HG02798 (cell line): ENCODE measurements at regions not wholly inside any gene's neighbourhood (a gene's known extent, or its start where the extent isn't known, plus 50 kb on each side); places are given as distances from the start of the nearest gene placed in this dataset.
"Not testable (repeated sequence)": the region's sequence is repeated elsewhere in the genome, so short reads cannot be mapped to it uniquely, and the experiment has no call there.

Experiments
- ATAC-seq: cut with Tn5 transposase; IDR thresholded peaks from one replicate; pipeline ENCODE4 v1.9.1; 2021; ENCODE audit warnings: mild to moderate bottlenecking; ENCODE audit not compliant: unreplicated experiment, poor library complexity

DNA sequence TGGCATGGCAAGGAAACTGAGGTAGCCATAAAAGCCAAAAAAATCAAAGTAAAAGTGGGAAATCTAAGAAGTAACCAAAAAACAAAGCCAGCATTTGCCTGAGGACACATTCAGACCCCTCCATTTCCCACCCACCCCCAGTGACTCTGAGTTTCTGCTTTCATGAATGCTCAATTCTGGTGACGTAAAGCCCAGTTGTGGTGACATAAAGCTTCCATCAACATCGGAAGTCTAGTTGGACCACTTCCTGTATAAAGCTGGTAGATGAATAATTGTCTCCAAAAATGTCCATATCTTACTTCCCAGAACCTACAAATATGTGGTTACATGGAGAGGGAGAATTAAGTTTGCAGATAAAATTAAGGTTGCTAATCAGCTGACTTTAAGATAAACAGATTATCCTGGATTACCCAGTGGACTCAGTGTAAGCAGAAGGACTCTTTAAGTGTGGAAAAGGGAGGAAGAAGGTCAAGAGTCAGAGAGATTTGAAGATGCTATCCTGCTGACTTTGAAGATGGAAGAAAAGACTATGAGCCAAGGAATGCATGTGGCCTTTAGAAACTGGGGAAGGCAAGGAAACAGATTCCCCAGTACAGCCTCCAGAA is 62.0 kb upstream of the ST3GAL6 start:
- ATAC-seq: no peak

- no peak for ATAC-seq
These were observed 61.0 kb upstream of the ST3GAL6 start for GRCh38 chr3:98702166-98702565.

DNA sequence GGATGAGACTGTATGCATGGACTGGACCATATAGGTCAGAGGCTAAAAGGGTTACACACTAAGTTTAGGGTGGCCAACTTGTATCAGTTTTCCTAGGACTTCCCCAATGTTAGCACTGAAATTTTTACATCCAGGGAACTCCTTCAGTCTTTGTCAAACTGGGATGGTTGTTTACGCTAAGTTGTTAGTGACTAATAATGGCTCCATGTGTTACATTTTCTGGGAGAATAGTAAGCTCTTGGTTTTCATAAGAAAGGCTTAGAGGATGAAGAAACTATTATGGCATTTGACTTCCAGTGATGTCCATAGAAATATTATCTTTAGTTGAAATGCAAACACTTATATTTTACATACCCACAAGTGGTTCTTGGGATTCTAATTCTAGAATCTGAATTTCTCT is 57.9 kb upstream of the ST3GAL6 start:
- no peak for ATAC-seq

GRCh38 chr3:98705694-98706093 is 57.4 kb upstream of the ST3GAL6 start:
- no peak for ATAC-seq

DNA sequence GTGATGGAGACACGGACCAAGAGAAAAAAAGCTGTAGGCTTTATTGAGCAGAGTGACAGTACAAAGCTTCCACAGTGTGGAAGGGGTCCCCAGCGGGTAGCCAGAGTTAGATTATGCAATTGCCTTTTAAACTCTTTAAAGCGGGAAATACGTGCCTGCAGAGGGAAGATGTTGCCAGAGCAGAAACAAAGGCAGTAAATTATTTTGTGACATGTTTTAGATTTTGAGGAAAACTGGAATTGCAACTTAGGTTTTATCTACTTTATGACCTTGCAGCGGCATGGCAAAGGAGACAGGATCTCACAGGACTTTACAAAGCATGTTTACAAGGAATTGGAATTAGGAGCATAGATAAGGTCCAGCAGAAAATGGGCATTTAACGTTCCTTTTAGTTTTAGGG is 54.5 kb upstream of the ST3GAL6 start:
- ATAC-seq: not testable (repeated sequence)

GRCh38 chr3:98709441-98709840 is 53.7 kb upstream of the ST3GAL6 start:
- no peak for ATAC-seq

DNA sequence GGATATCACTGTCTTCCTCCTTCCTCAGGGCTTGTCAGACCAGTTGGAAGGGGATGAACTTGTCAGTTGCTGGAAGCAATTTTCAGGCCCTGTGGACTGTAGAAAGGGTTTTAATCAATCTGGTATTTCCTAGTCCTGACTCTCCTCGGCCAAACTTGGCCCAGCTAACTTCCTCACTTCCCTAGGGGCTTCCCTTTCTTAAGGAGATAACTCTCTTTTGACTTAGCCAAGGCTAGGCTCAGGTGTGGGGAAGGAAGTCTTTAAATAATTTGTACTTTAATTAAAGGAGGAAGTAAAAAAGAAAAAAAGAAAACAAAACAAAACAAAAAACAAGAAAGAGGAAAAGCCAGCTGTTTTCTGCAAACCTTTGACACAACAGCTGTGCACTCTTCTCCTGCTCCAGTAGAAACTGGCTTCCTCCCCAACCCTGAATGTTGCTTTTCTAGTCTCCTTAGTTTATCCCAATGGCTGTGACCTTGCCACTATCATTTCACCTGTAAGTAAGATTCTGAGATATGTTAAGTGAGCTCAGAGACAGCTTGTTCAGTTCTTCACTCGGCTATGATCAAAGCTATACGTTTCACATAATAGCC is 53.0 kb upstream of the ST3GAL6 start:
- no peak for ATAC-seq

GRCh38 chr3:98711426-98711825 is 51.7 kb upstream of the ST3GAL6 start:
- no peak for ATAC-seq

DNA sequence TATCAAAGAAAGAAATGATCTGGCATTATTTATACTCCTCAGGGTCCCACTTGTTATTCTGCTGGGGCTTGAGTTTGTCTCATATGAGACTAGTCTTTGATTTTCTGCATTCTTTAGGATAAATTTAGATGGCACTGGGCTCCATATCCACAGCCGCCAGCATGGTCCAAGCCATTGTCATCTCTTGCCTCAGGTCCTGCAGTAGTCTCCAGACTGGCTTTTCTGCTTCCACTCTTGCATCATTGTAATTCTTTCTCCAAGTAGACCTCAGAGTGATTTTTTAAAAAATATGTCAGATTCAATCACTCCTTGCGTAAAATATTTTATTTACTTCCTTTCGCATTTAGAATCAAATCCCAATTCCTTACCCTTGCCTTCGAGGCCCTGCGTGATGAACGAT is 50.4 kb upstream of the ST3GAL6 start:
- no peak for ATAC-seq

- not testable (repeated sequence) for ATAC-seq
These were observed 49.8 kb upstream of the ST3GAL6 start for GRCh38 chr3:98713332-98713731.
